ENCODE measurements at regions not wholly inside any gene's neighbourhood (a gene's known extent, or its start where the extent isn't known, plus 50 kb on each side); places are given as distances from the start of the nearest gene placed in this dataset.

GRCh38 chr4:20529691-20530090, 170.6 kb upstream of the PACRGL start:
- H3K4me3 Mint-ChIP-seq = no peak overlapping the region
- H3K9me3 Mint-ChIP-seq = no peaks in the 10 kb centered on the region
- H3K27me3 Mint-ChIP-seq (ENCODE audit: low read depth) = no peaks in the 10 kb centered on the region
- no peaks in the 10 kb centered on the region for H3K4me1 Mint-ChIP-seq
- TF ChIP-seq CTCF (IDR thresholded peaks at IDR 0.05; ENCODE audit: unreplicated experiment) = no peak
- H3K36me3 Mint-ChIP-seq = peaks cover 43% of the 10 kb centered on the region
- no peak overlapping the region for H3K27ac Mint-ChIP-seq
- no peak for DNase-seq (ENCODE audit: low spot score in 2 of 2, unreplicated experiment in 2 of 2)

GRCh38 chr4:20532116-20532790, 168.0 kb upstream of the PACRGL start:
- H3K27me3 Mint-ChIP-seq (ENCODE audit: low read depth) = no peaks in the 10 kb centered on the region
- DNase-seq (ENCODE audit: low spot score in 2 of 2, unreplicated experiment in 2 of 2) = no peak
- peaks cover 49% of the 10 kb centered on the region for H3K36me3 Mint-ChIP-seq
- no peak overlapping the region for H3K4me3 Mint-ChIP-seq
- TF ChIP-seq CTCF (IDR thresholded peaks at IDR 0.05; ENCODE audit: unreplicated experiment) = no peak
- no peak overlapping the region for H3K27ac Mint-ChIP-seq
- H3K9me3 Mint-ChIP-seq = no peaks in the 10 kb centered on the region
- no peaks in the 10 kb centered on the region for H3K4me1 Mint-ChIP-seq

- Mint-ChIP-seq H3K27me3 (ENCODE audit: low read depth) (no peaks in the 10 kb centered on the region), H3K9me3 (no peaks in the 10 kb centered on the region), H3K4me3 (no peak overlapping the region), H3K27ac (no peak overlapping the region), H3K4me1 (no peaks in the 10 kb centered on the region), H3K36me3 (peaks cover 47% of the 10 kb centered on the region)
- no peak for TF ChIP-seq CTCF (IDR thresholded peaks at IDR 0.05; ENCODE audit: unreplicated experiment)
- no peak for DNase-seq (ENCODE audit: low spot score in 2 of 2, unreplicated experiment in 2 of 2)
These were observed 167.1 kb upstream of the PACRGL start for GRCh38 chr4:20532871-20533870.

GRCh38 chr4:20538905-20539304, 161.4 kb upstream of the PACRGL start:
- no peak for TF ChIP-seq CTCF (IDR thresholded peaks at IDR 0.05; ENCODE audit: unreplicated experiment)
- Mint-ChIP-seq H3K9me3 (no peaks in the 10 kb centered on the region), H3K4me1 (peaks cover 4% of the 10 kb centered on the region), H3K27ac (no peak overlapping the region), H3K27me3 (ENCODE audit: low read depth) (no peaks in the 10 kb centered on the region), H3K4me3 (no peak overlapping the region), H3K36me3 (peaks cover 33% of the 10 kb centered on the region)
- DNase-seq (ENCODE audit: low spot score in 2 of 2, unreplicated experiment in 2 of 2) = no peak

GRCh38 chr4:20543131-20543530, 157.1 kb upstream of the PACRGL start:
- DNase-seq (ENCODE audit: low spot score in 2 of 2, unreplicated experiment in 2 of 2) = no peak
- H3K27ac Mint-ChIP-seq = no peak overlapping the region
- no peak overlapping the region for H3K4me3 Mint-ChIP-seq
- peaks cover 4% of the 10 kb centered on the region for H3K4me1 Mint-ChIP-seq
- no peaks in the 10 kb centered on the region for H3K27me3 Mint-ChIP-seq (ENCODE audit: low read depth)
- H3K36me3 Mint-ChIP-seq = peaks cover 20% of the 10 kb centered on the region
- TF ChIP-seq CTCF (IDR thresholded peaks at IDR 0.05; ENCODE audit: unreplicated experiment) = no peak
- H3K9me3 Mint-ChIP-seq = no peaks in the 10 kb centered on the region
